GM12872 (cell line): ENCODE measurements at regions not wholly inside any gene's neighbourhood (a gene's known extent, or its start where the extent isn't known, plus 50 kb on each side); places are given as distances from the start of the nearest gene placed in this dataset.

ENCODE experiments used
- TF ChIP-seq, protein P1 (sequence below): IDR thresholded peaks from 3 replicates; pipeline ENCODE4 v1.5.1; 2011; ENCODE audit warnings: low read depth, mild to moderate bottlenecking, low read length, moderate library complexity; ENCODE audit not compliant: insufficient read depth

DNA sequence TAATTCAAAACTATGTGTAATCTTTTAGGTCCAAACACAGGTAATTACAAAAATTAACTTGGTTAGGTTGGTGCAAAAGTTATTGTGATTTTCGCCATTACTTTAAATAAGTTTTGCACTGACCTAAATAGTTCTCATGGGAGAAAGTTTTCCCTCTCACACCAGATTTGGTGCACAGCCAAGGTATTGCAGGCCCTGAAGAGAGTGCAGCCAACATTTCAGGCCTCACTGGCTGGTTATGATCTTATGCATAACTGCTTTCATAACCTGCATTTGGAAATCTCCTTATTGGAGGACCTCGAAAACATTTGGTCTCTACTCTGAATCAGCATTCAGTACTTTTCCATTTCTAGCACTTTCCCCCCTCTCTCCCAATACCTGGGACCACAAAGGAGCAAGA lies 993.1 kb upstream of the MANEA start:
- TF ChIP-seq, protein P1, sequence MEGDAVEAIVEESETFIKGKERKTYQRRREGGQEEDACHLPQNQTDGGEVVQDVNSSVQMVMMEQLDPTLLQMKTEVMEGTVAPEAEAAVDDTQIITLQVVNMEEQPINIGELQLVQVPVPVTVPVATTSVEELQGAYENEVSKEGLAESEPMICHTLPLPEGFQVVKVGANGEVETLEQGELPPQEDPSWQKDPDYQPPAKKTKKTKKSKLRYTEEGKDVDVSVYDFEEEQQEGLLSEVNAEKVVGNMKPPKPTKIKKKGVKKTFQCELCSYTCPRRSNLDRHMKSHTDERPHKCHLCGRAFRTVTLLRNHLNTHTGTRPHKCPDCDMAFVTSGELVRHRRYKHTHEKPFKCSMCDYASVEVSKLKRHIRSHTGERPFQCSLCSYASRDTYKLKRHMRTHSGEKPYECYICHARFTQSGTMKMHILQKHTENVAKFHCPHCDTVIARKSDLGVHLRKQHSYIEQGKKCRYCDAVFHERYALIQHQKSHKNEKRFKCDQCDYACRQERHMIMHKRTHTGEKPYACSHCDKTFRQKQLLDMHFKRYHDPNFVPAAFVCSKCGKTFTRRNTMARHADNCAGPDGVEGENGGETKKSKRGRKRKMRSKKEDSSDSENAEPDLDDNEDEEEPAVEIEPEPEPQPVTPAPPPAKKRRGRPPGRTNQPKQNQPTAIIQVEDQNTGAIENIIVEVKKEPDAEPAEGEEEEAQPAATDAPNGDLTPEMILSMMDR, result no peak

DNA sequence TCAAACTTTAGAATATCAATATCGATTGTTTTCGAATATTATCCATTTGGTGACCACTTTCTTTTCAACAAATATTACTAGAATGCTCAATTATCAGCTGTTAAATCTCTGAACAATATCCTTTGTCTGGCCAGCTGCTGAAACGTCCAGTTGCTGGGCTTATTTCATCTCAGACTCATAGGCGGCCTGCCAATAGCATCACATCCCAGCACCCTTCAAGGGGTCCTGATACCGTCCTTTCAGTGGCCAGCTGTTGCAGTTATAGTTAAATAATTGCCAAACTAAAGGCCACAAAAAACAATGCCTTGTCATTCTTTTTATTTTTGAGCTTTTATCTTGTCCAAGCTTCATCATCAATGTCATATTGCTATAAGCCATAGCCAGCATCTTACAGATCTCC lies 1006.8 kb upstream of the MANEA start:
- TF ChIP-seq, protein P1, result no peak

DNA sequence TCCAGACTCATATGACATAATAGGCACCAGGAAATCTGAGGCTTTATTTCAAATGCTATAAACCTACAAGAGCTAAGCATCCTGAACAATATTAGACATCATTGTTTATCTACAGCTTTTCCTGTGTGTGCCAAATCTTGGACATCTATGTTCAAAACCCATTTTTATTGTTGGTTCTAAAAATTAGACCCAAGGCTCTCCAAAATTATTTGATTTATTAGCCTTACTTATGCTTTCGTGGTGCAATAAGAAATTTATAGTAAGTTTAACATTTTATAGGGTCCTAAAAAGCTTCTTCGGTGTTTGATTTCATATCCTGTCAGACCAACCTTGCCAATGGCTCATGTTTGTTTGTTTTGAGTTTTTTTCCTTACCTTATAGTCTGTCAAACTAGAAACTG lies 1014.5 kb upstream of the MANEA start:
- TF ChIP-seq, protein P1, result no peak

DNA sequence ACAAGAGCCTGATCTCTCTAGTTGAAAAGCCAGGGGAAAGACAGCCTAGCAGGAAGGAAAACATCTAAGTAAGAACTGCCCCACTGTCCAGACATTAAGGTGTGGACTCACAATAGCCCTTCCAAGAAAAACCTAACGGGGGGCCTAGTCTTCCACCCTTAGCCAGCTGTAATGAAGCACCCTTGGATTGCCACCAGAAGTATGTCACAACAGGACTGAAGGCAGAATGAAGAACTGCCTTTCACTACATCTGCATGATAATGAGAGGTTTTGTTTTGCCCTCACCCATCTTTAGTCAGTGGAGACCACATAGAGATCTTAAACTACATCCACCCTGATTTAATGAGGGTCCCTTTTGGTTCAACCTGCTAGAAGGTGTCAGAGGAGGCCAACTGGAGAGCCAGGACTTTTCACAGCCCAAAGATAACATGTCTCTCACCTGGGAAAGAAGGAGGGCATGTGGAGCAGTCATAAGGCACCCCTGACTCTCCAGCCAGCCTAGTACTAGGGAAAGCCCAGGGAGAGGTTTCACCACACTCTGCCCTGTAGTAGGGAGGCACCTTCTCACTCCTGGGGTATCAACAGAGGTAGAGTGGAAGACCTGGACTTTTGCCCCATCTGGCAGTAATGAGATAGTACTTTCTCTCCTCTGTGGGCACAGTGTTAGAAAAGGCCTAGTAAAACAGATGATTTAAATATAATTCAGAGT lies 1017.4 kb upstream of the MANEA start:
- TF ChIP-seq, protein P1, result no peak

DNA sequence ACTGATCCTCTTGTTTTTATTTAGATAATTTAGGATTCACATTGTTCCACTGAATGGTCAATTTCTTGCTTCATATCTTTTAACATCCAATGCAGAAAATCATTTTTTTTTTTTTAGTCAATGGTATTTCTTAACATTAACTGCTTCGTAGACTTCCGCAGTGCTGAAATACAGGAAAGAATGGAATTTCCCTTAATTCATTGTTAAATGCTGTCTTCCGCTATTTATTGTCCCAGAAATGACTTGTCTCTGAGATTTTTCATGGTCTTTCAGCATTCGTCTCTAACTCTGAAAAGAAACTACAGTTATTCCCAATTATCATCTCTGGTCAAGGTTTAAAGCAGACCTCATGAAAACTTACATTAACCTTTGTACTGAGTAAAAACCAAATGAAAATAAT lies 1029.1 kb upstream of the MANEA start:
- TF ChIP-seq, protein P1, result no peak

DNA sequence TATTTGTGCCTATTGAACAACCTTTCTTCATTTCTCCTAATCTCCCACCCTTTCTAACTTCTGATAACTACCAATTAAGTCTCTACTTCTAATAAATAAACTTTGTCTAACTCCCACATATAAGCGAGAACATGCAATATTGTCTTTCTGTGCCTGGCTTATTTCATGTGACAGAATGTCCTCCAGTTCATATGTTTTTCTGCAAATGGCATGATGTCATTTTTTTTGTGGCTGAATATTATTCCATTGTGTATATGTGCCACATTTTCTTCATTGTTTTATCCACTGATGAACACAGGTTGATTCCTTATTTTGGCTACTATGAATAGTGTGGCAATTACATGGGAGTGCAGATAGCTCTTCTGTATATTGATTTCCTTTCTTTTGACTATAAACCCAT lies 1041.5 kb upstream of the MANEA start:
- TF ChIP-seq, protein P1, result no peak

DNA sequence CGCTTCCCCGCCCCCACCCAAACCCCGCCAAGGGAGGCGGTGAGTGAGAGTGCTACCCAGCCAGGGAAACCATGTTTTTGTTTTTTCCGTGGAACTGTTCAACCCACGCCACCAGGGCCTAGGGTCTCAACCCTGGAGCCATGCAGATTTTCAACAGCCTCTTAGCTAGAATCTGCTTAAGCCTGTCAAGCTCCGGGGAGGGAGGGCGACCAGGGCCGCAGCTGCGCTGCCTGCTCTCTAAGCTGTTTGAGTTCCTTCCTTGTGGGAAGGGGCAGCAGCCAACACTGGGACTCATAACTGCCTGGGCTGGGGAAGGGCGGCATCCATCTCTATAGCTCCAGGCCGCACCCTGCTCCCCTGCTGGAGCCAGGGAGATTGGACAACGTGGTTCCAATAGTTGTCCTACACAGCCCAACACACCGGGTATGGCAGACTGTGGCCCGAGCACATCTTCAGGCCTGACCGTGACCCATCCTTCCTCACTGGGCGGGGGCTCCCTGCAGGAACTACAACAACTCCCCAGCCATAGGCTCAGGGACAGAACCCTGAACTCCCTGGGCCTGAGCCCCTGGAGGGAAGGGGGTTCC lies 1065.7 kb upstream of the MANEA start:
- TF ChIP-seq, protein P1, result no peak

DNA sequence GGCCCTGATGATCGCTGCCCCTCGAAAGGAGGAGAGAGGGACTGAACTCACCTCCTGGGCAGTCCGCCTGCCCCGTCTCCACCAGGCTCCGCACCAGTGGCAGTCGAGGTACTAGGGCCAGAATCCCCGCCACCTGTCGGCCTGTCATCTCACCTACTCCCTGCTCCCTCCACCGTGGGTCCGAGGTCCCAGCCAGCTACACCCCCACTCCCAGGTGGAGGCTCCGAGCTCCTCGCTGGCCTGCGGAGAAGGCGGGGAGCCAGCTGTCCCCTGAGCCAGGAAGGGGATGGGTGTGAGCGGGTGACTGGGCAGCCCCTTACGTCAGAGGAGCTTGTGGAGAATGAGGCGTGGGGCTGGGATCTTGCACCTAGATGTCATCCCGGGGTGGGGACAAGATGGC lies 1066.5 kb upstream of the MANEA start:
- TF ChIP-seq, protein P1, result no peak
